Muscle of leg (tissue), 3 donors: ENCODE measurements at regions not wholly inside any gene's neighbourhood (a gene's known extent, or its start where the extent isn't known, plus 50 kb on each side); places are given as distances from the start of the nearest gene placed in this dataset.

Experiments
- DNase-seq: peaks from one replicate; pipeline ENCODE4 v3.0.0; 2013
- H3K27ac ChIP-seq: one replicate; pipeline ENCODE4 v1.5.1; 2013; ENCODE audit warnings: mild to moderate bottlenecking, low read length, control low read depth
- H3K27me3 ChIP-seq: one replicate; pipeline ENCODE4 v1.6.1; 2013; ENCODE audit warnings: low read length; ENCODE audit not compliant: control insufficient read depth, insufficient read depth
- H3K36me3 ChIP-seq: one replicate; pipeline ENCODE4 v1.6.1; 2013; ENCODE audit warnings: low read length; ENCODE audit not compliant: control insufficient read depth, insufficient read depth
- H3K4me1 ChIP-seq: one replicate; pipeline ENCODE4 v1.6.1; 2013; ENCODE audit warnings: low read length; ENCODE audit not compliant: control insufficient read depth, insufficient read depth
- H3K4me3 ChIP-seq: one replicate; pipeline ENCODE4 v1.5.1; 2013; ENCODE audit warnings: low read length, control low read depth
- H3K9me3 ChIP-seq: replicated peaks from 2 replicates; pipeline ENCODE4 v1.6.1; 2013; ENCODE audit warnings: low read depth, low read length; ENCODE audit not compliant: control insufficient read depth
- WGBS: methylation state at CpG from one replicate; pipeline ENCODE4 v1.1.5; 2013; ENCODE audit warnings: missing lambda C conversion rate; ENCODE audit not compliant: insufficient coverage; 5-methylcytosine and 5-hydroxymethylcytosine counted together

- peaks cover 22% of the 10 kb centered on the region for H3K4me1 ChIP-seq
- H3K27me3 ChIP-seq, result no peaks in the 10 kb centered on the region
- H3K4me3 ChIP-seq, result no peak overlapping the region
- no peaks in the 10 kb centered on the region for H3K36me3 ChIP-seq
- H3K9me3 ChIP-seq, result no peaks in the 10 kb centered on the region
- DNase-seq, result no peak
- peak overlapping the region; percentile 85 for H3K27ac ChIP-seq
These were observed 72.3 kb downstream of the KCTD12 start for GRCh38 chr13:76813891-76814290.

DNA sequence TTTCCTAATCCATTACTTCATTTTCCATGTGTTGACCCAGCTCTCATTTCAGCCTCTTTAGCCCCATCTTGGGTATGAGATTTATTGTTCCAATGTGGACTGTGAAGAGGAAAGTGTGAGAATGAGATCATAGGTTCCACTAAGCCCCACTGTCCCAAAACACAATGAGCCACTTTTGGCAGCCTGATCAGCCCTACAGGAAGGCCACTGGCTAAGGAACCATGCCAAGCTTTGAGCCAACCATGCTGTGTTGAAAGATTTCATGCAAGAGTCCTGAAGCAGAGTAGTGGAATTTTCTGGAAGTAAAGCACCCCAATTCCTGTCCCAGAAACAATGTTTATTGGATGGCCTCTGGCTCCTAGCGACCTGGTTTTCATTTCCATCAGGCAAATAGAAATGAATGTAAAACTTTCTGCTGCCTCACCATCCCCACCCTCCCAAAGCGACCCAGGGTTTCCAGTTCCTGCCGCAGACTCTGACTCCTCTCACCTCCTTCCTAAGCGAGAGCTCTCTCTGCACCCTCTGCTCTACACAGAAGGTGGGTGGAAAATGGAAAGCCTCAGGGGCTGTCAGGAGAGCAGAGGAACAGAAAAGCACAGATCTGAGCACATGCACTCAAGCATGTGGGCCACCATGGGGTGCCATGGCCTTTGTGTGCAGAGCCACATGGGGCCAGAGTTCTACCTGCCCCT lies 73.1 kb downstream of the KCTD12 start:
- Histone ChIP-seq H3K9me3 (no peaks in the 10 kb centered on the region), H3K4me3 (no peak overlapping the region), H3K36me3 (no peaks in the 10 kb centered on the region), H3K27me3 (no peaks in the 10 kb centered on the region), H3K27ac (peak overlapping the region; percentile 85), H3K4me1 (peaks cover 22% of the 10 kb centered on the region)
- DNase-seq, result peak; percentile 92
- WGBS, result 69% methylated on average over 2 of the region's 4 CpGs

- 0% methylated on average over 2 of the region's 4 CpGs for WGBS
- Histone ChIP-seq H3K27ac (peak overlapping the region; percentile 85), H3K9me3 (no peaks in the 10 kb centered on the region), H3K27me3 (no peaks in the 10 kb centered on the region), H3K36me3 (no peaks in the 10 kb centered on the region), H3K4me1 (peaks cover 22% of the 10 kb centered on the region), H3K4me3 (no peak overlapping the region)
- DNase-seq, result peak; percentile 95
These were observed 73.9 kb downstream of the KCTD12 start for GRCh38 chr13:76812206-76812897.

- Histone ChIP-seq H3K27ac (peak overlapping the region; percentile 31), H3K4me1 (peaks cover 19% of the 10 kb centered on the region)
- WGBS, result no CpG with 5 or more reads among the region's 1 CpG
These were observed 76.8 kb downstream of the KCTD12 start for GRCh38 chr13:76809389-76809788.

GRCh38 chr13:76808927-76809326 lies 77.3 kb downstream of the KCTD12 start:
- no peaks in the 10 kb centered on the region for H3K36me3 ChIP-seq
- peaks cover 17% of the 10 kb centered on the region for H3K4me1 ChIP-seq
- no peaks in the 10 kb centered on the region for H3K27me3 ChIP-seq
- H3K4me3 ChIP-seq, result no peak overlapping the region
- no CpG with 5 or more reads among the region's 2 CpGs for WGBS
- peak; percentile 79 for DNase-seq
- H3K27ac ChIP-seq, result no peak overlapping the region
- no peaks in the 10 kb centered on the region for H3K9me3 ChIP-seq

More at GRCh38 chr13:76809389-76809788, 76.8 kb downstream of the KCTD12 start:
- Histone ChIP-seq H3K36me3 (no peaks in the 10 kb centered on the region), H3K4me3 (no peak overlapping the region), H3K9me3 (no peaks in the 10 kb centered on the region), H3K27me3 (no peaks in the 10 kb centered on the region)
- no peak for DNase-seq

DNA sequence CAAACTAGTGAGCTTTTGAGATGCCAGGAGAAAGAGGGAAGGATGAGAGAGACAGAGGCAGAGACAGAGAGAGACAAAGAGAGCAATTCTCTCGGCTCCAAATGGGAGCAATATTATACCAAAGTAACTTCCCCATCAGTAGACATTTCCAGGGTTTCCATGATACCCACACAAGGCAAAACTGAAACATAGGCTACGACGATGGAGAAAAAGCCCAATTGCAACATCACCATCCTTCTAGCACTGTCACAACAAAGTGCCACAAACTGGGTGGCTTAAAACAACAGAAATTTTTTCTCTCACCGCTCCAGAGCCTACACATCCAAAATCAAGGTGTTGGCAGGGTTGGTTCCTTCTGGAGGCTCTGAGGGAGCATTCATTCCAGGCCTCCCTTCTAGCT lies 81.4 kb downstream of the KCTD12 start:
- Histone ChIP-seq H3K9me3 (no peaks in the 10 kb centered on the region), H3K36me3 (no peaks in the 10 kb centered on the region), H3K27me3 (no peaks in the 10 kb centered on the region), H3K27ac (no peak overlapping the region), H3K4me1 (no peaks in the 10 kb centered on the region), H3K4me3 (no peak overlapping the region)
- 100% methylated on average over 1 of the region's 4 CpGs for WGBS
- DNase-seq, result no peak

GRCh38 chr13:76803831-76804230 lies 82.4 kb downstream of the KCTD12 start:
- peak; percentile 64 for DNase-seq
- Histone ChIP-seq H3K36me3 (no peaks in the 10 kb centered on the region), H3K27me3 (no peaks in the 10 kb centered on the region), H3K4me1 (no peaks in the 10 kb centered on the region), H3K9me3 (no peaks in the 10 kb centered on the region), H3K4me3 (no peak overlapping the region), H3K27ac (no peak overlapping the region)
- no CpG with 5 or more reads among the region's 1 CpG for WGBS

DNA sequence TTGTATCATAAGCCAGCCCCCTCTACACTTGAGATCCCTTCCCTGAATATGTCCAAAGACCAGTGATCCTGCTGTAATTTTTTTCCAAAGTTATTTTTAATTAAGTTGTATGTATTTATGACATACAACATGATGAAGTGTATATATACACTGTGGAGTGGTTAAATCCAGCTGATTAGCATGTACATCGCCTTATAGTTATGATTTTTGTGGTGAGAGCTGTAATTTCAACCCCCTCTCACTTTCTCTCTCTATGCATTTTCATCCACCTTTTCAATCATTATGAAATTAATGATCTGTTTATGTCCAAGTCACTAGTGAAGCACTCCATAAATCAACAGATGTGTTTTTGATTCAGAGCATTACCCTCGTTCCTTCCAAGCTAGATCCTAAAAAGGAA lies 85.3 kb downstream of the KCTD12 start:
- no peak overlapping the region for H3K4me3 ChIP-seq
- peaks cover 4% of the 10 kb centered on the region for H3K4me1 ChIP-seq
- no peaks in the 10 kb centered on the region for H3K9me3 ChIP-seq
- no peak for DNase-seq
- no peaks in the 10 kb centered on the region for H3K27me3 ChIP-seq
- no CpG with 5 or more reads among the region's 2 CpGs for WGBS
- H3K27ac ChIP-seq, result no peak overlapping the region
- H3K36me3 ChIP-seq, result no peaks in the 10 kb centered on the region

GRCh38 chr13:76799696-76800095 lies 86.5 kb downstream of the KCTD12 start:
- Histone ChIP-seq H3K4me1 (peaks cover 4% of the 10 kb centered on the region), H3K27me3 (no peaks in the 10 kb centered on the region), H3K9me3 (no peaks in the 10 kb centered on the region), H3K27ac (no peak overlapping the region), H3K36me3 (no peaks in the 10 kb centered on the region), H3K4me3 (no peak overlapping the region)
- peak; percentile 72 for DNase-seq
- WGBS, result no CpG with 5 or more reads among the region's 3 CpGs

DNA sequence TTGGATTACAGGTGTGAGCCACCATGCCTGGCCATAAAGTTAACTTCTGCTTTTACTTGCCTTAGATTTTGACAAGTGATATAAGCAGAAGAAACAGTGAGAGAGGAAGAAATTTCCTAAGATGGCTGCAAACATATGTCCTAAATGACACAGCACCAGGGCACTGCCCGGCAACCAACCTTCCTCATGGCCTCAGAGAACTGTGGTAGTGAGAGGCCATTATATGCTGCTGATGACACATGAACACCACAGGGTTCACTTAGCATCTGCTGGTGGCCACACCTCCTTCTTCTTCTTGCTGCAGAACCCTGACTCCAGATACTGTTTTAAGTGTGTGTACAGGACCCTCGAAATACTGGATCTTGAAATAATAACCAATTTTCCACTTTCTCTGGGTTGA lies 88.2 kb downstream of the KCTD12 start:
- Histone ChIP-seq H3K4me3 (no peak overlapping the region), H3K9me3 (no peaks in the 10 kb centered on the region), H3K27me3 (no peaks in the 10 kb centered on the region), H3K36me3 (no peaks in the 10 kb centered on the region), H3K4me1 (peaks cover 6% of the 10 kb centered on the region), H3K27ac (no peak overlapping the region)
- no CpG with 5 or more reads among the region's 2 CpGs for WGBS
- DNase-seq, result no peak
